SK-N-MC (cell line): ENCODE measurements at regions not wholly inside any gene's neighbourhood (a gene's known extent, or its start where the extent isn't known, plus 50 kb on each side); places are given as distances from the start of the nearest gene placed in this dataset.

Experiments
- EZH2 ChIP-seq: fragments of 200-600 bp; sonication (generic); IDR thresholded peaks from one replicate; pipeline ENCODE4 v1.6.1; 2017; ENCODE audit warnings: antibody characterized with exemption
- POLR2AphosphoS5 ChIP-seq: IDR thresholded peaks from 2 replicates; pipeline ENCODE4 v1.6.1; 2012; ENCODE audit warnings: mild to moderate bottlenecking, low read depth, low read length, borderline replicate concordance

GRCh38 chr15:58307313-58307961, 124.4 kb upstream of the LIPC start:
- TF ChIP-seq EZH2 (no peak), POLR2AphosphoS5 (no peak)
